Prostate gland (tissue), 2 donors: ENCODE measurements at regions not wholly inside any gene's neighbourhood (a gene's known extent, or its start where the extent isn't known, plus 50 kb on each side); places are given as distances from the start of the nearest gene placed in this dataset.

ENCODE experiments used
- DNase-seq: peaks from one replicate; pipeline ENCODE4 v3.0.0-alpha.2; 2019; ENCODE audit warnings: low spot score
- H3K27ac ChIP-seq, 2 donors: fragments of 200-600 bp; sonication (generic); 2 replicates each; pipeline ENCODE4 v1.5.1; 2017 to 2019
- H3K27me3 ChIP-seq: fragments of 200-600 bp; sonication (generic); replicated peaks from 2 replicates; pipeline ENCODE4 v1.5.1; 2019; ENCODE audit not compliant: insufficient read depth
- H3K36me3 ChIP-seq, 2 donors: fragments of 200-600 bp; sonication (generic); 1 replicate in 1 of 2; 2 replicates in 1 of 2; pipeline versions ENCODE4 v1.5.1 to v1.8.1; 2017 to 2019
- H3K4me1 ChIP-seq: fragments of 200-600 bp; sonication (generic); replicated peaks from 2 replicates; pipeline ENCODE4 v1.5.1; 2019
- H3K4me3 ChIP-seq, 2 donors: fragments of 200-600 bp; sonication (generic); 2 replicates each; pipeline ENCODE4 v1.5.1; 2017 to 2019
- H3K9me3 ChIP-seq: fragments of 200-600 bp; sonication (generic); 2 replicates; pipeline ENCODE4 v1.5.1; 2017
- CTCF ChIP-seq, 4 experiments: fragments of 200-600 bp in 2 of 4; fragments of 450-650 bp in 2 of 4; sonication (generic) in 2 of 4; IDR thresholded peaks; 1 replicate in 3 of 4; 2 replicates in 1 of 4; pipeline ENCODE4 v1.5.1; 2016 to 2019; ENCODE audit warnings: antibody characterized with exemption in 4 of 4, mild to moderate bottlenecking in 2 of 4, moderate library complexity in 2 of 4
- POLR2A ChIP-seq: fragments of 450-650 bp; IDR thresholded peaks from one replicate; pipeline ENCODE4 v1.6.1; 2016; ENCODE audit warnings: antibody characterized with exemption, mild to moderate bottlenecking
- POLR2AphosphoS5 ChIP-seq: sonication (generic); formaldehyde crosslinking; IDR thresholded peaks from one replicate; pipeline ENCODE4 v1.6.1; 2017; ENCODE audit warnings: antibody characterized with exemption
- WGBS: methylation state at CpG from one replicate; pipeline ENCODE4 v1.1.5; 2018; 5-methylcytosine and 5-hydroxymethylcytosine counted together
- intact Hi-C: fragments of 100-400 bp; cut with DNase I; formaldehyde crosslinking; loops from one replicate; pipeline ENCODE4 v1.14.2; 2022

GRCh38 chr6:135627092-135627715, 129.7 kb upstream of the AHI1 start:
- Histone ChIP-seq H3K27me3 (no peaks in the 10 kb centered on the region), H3K27ac (no peak overlapping the region), H3K4me3 (no peak overlapping the region), H3K9me3 (no peaks in the 10 kb centered on the region), H3K36me3 (no peaks in the 10 kb centered on the region), H3K4me1 (no peaks in the 10 kb centered on the region)
- intact Hi-C loops, result no loop called here
- no peak for DNase-seq
- TF ChIP-seq POLR2A (no peak), POLR2AphosphoS5 (no peak), CTCF (IDR thresholded peaks at IDR 0.05) (no peak)

GRCh38 chr6:135630789-135631376, 133.3 kb upstream of the AHI1 start:
- H3K4me3 ChIP-seq, result no peak overlapping the region
- intact Hi-C loops, result no loop called here
- H3K4me1 ChIP-seq, result no peaks in the 10 kb centered on the region
- H3K27me3 ChIP-seq, result no peaks in the 10 kb centered on the region
- no peak overlapping the region for H3K27ac ChIP-seq
- TF ChIP-seq CTCF (IDR thresholded peaks at IDR 0.05) (no peak), POLR2AphosphoS5 (no peak), POLR2A (no peak)
- no peak for DNase-seq
- no peaks in the 10 kb centered on the region for H3K9me3 ChIP-seq
- 75% methylated on average over 6 of the region's 6 CpGs for WGBS
- H3K36me3 ChIP-seq, result no peaks in the 10 kb centered on the region

GRCh38 chr6:135631821-135632220, 134.3 kb upstream of the AHI1 start:
- TF ChIP-seq POLR2AphosphoS5 (no peak), POLR2A (no peak), CTCF (IDR thresholded peaks at IDR 0.05) (no peak)
- DNase-seq, result no peak
- Histone ChIP-seq H3K36me3 (no peaks in the 10 kb centered on the region), H3K27ac (no peak overlapping the region), H3K4me1 (no peaks in the 10 kb centered on the region), H3K9me3 (no peaks in the 10 kb centered on the region), H3K27me3 (no peaks in the 10 kb centered on the region), H3K4me3 (no peak overlapping the region)
- intact Hi-C loops, result no loop called here
- WGBS, result 64% methylated on average over 2 of the region's 2 CpGs

- no peak overlapping the region for H3K4me3 ChIP-seq
- H3K4me1 ChIP-seq, result no peaks in the 10 kb centered on the region
- H3K36me3 ChIP-seq, result no peaks in the 10 kb centered on the region
- no peak for DNase-seq
- H3K27ac ChIP-seq, result no peak overlapping the region
- WGBS, result 30% methylated on average over 2 of the region's 2 CpGs
- intact Hi-C loops, result no loop called here
- H3K9me3 ChIP-seq, result no peaks in the 10 kb centered on the region
- TF ChIP-seq POLR2A (no peak), CTCF (IDR thresholded peaks at IDR 0.05) (no peak), POLR2AphosphoS5 (no peak)
- H3K27me3 ChIP-seq, result no peaks in the 10 kb centered on the region
Measured at GRCh38 chr6:135633573-135633972, 136.0 kb upstream of the AHI1 start.

GRCh38 chr6:135637701-135638100, 140.2 kb upstream of the AHI1 start:
- Histone ChIP-seq H3K27ac (no peak overlapping the region), H3K27me3 (no peaks in the 10 kb centered on the region), H3K4me3 (no peak overlapping the region), H3K4me1 (no peaks in the 10 kb centered on the region), H3K9me3 (no peaks in the 10 kb centered on the region), H3K36me3 (no peaks in the 10 kb centered on the region)
- TF ChIP-seq POLR2A (no peak), CTCF (IDR thresholded peaks at IDR 0.05) (no peak), POLR2AphosphoS5 (no peak)
- intact Hi-C loops, result no loop called here
- DNase-seq, result no peak
